Breast epithelium (tissue), 3 donors: ENCODE measurements at regions not wholly inside any gene's neighbourhood (a gene's known extent, or its start where the extent isn't known, plus 50 kb on each side); places are given as distances from the start of the nearest gene placed in this dataset.

Experiments
- POLR2A ChIP-seq: fragments of 450-650 bp; IDR thresholded peaks from one replicate; pipeline ENCODE4 v1.6.1; 2016; ENCODE audit warnings: antibody characterized with exemption, mild to moderate bottlenecking, moderate library complexity
- TF ChIP-seq, protein P1 (sequence below), 3 donors: fragments of 450-650 bp; IDR thresholded peaks; one replicate each; pipeline ENCODE4 v1.5.1; 2016 to 2017; ENCODE audit warnings: antibody characterized with exemption in 3 of 3, mild to moderate bottlenecking in 3 of 3, moderate library complexity in 3 of 3

DNA sequence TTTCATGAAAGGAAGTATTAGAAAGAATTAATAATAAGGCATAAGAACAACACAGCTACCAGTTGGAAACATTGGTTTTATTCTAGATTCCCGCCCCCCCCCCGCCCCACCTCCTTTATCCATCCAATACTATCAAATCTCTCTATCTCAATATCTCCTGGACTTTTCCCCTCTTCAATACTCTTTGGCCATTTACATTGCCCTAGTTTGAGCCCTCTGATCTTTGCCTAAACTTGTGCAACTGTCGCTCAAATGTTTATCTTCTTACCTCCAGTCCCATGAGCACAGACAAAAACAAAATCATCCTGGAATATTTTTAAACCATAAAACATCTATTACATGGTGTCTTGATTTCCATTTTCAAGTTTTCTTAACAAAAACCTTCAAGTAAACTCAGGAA is 488.2 kb downstream of the KLHL13 start:
- no peak for TF ChIP-seq POLR2A
- TF ChIP-seq, protein P1, sequence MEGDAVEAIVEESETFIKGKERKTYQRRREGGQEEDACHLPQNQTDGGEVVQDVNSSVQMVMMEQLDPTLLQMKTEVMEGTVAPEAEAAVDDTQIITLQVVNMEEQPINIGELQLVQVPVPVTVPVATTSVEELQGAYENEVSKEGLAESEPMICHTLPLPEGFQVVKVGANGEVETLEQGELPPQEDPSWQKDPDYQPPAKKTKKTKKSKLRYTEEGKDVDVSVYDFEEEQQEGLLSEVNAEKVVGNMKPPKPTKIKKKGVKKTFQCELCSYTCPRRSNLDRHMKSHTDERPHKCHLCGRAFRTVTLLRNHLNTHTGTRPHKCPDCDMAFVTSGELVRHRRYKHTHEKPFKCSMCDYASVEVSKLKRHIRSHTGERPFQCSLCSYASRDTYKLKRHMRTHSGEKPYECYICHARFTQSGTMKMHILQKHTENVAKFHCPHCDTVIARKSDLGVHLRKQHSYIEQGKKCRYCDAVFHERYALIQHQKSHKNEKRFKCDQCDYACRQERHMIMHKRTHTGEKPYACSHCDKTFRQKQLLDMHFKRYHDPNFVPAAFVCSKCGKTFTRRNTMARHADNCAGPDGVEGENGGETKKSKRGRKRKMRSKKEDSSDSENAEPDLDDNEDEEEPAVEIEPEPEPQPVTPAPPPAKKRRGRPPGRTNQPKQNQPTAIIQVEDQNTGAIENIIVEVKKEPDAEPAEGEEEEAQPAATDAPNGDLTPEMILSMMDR (IDR thresholded peaks at IDR 0.05) = no peak
